Transverse colon (tissue), 4 donors: ENCODE measurements at regions not wholly inside any gene's neighbourhood (a gene's known extent, or its start where the extent isn't known, plus 50 kb on each side); places are given as distances from the start of the nearest gene placed in this dataset.

Experiments
- CTCF ChIP-seq, 5 experiments: fragments of 200-600 bp in 3 of 5; fragments of 450-650 bp in 2 of 5; sonication (generic) in 3 of 5; IDR thresholded peaks; 1 replicate in 2 of 5; 2 replicates in 3 of 5; pipeline ENCODE4 v1.5.1; 2016 to 2017; ENCODE audit warnings: antibody characterized with exemption in 5 of 5, inconsistent platforms in 3 of 5, mild to moderate bottlenecking in 2 of 5, moderate library complexity in 1 of 5
- EP300 ChIP-seq: sonication (generic); formaldehyde crosslinking; IDR thresholded peaks from one replicate; pipeline ENCODE4 v1.6.1; 2017; ENCODE audit warnings: antibody characterized with exemption, low read depth
- POLR2A ChIP-seq: fragments of 450-650 bp; IDR thresholded peaks from one replicate; pipeline ENCODE4 v1.6.1; 2016; ENCODE audit warnings: antibody characterized with exemption, mild to moderate bottlenecking, moderate library complexity
- POLR2AphosphoS5 ChIP-seq, 3 donors: sonication (generic); formaldehyde crosslinking; IDR thresholded peaks; one replicate each; pipeline ENCODE4 v1.6.1; 2016; ENCODE audit warnings: antibody characterized with exemption in 3 of 3

GRCh38 chr20:24403406-24403805, 66.0 kb upstream of the SYNDIG1 start:
- TF ChIP-seq CTCF (IDR thresholded peaks at IDR 0.05) = no peak
- TF ChIP-seq POLR2A = no peak
- TF ChIP-seq POLR2AphosphoS5 (IDR thresholded peaks at IDR 0.05) = no peak
- no peak for TF ChIP-seq EP300
